Ureter (tissue), 1 donor: ENCODE measurements at regions not wholly inside any gene's neighbourhood (a gene's known extent, or its start where the extent isn't known, plus 50 kb on each side); places are given as distances from the start of the nearest gene placed in this dataset.

Experiments used
- DNase-seq: peaks from one replicate; pipeline ENCODE4 v3.0.0-alpha.2; 2020; ENCODE audit warnings: low spot score
- donor health status: DM: yes; HTN: yes; CAD: no.

DNA sequence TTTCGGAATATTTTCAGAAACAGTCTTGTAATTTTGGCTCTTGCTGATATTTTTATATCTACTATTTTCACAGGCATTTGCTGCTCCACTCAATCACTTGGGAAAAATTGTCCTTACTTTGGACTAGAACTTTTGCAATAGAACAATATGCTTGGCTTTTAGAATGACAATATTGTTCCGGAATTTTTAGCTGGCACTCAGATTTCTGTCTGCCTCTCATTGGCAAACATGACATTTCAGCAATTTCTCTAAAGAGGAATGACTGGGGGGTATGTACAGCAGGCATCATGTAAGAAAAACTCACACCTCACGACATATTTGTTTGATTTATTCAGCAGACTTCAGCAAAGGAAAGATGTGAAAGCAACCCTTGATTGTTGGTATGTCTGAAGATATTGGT, 243.6 kb upstream of the GPRIN3 start:
- no peak for DNase-seq

DNA sequence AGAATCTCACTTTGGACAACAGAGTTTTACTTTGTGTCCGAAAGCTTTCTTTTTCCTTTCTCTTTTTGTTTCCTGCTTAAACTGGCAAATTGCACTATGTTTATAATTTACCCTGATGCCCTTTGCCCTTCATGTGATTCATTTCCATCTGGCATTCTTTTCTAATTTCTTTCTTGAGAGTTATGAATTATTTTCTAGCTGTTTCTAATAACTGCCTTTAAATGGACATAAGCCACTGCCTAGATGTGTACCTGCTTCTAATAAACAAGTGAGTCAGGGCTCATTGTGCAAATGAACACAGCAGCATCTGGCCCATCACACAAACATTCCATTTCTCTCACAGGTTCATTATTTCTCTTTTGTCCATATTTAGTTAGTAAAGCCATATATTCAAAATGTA, 242.3 kb upstream of the GPRIN3 start:
- no peak for DNase-seq

GRCh38 chr4:89545315-89545714, 237.7 kb upstream of the GPRIN3 start:
- no peak for DNase-seq

DNA sequence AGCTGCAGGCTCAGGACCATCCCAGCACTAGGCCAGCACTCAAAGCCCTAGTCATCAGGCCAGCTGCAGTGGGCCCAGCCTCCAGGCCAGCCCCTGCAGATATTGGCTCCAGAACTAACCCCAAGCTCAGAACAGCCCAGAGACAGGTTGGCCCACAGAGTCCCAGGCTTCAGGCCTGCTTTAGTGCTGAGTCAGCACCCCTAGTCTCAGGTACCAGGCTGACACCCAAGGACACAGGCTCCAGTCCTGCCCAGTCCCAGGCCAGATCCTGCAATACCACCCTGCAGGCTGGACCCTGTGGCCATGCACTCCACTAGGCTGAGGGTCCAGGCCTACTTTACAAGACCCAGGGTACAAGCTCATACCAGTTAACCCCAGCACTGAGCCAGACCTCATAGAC, 234.4 kb upstream of the GPRIN3 start:
- no peak for DNase-seq

- no peak for DNase-seq
These were observed 232.5 kb upstream of the GPRIN3 start for GRCh38 chr4:89539797-89540711.

DNA sequence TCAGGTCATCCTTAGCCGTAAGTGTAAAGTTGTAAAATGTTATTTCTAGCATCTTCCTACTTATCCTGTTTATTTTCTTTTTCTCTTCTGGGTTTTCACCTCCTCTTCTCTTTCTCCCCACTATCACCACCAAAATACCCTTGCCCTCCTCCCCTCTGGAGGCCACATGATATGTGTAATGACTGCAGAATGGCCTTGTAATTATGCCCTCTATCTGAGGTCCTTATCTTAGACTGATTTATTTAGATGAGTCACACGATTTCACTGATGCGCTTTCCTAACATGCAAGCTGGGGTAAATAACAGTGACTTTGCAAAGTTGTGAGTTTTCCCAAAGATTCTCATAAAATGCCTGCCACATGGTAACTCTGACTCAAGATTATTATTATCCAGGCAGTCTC, 231.8 kb upstream of the GPRIN3 start:
- no peak for DNase-seq

GRCh38 chr4:89538886-89539285, 231.3 kb upstream of the GPRIN3 start:
- DNase-seq, result no peak

GRCh38 chr4:89538171-89538570, 230.6 kb upstream of the GPRIN3 start:
- DNase-seq, result no peak

DNA sequence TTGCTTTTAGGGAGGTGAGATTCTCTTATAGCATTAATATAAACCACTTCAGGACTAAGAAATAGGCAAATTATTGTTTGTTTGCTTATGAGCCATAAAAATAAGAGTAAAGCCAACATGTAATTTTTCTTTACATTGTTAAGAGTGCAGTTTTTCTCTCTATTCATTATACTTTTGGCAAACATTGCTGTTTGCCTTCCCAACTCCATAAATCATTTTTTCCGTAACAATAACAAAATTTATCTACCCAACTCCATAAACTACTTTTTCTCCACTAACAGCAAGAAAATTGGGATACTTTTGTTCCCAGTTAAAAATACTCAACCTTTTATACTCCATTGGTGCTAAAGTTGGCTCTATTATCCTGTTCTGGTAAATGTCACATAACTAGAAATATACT, 229.7 kb upstream of the GPRIN3 start:
- DNase-seq, result no peak

GRCh38 chr4:89535251-89535650, 227.7 kb upstream of the GPRIN3 start:
- DNase-seq, result no peak

DNA sequence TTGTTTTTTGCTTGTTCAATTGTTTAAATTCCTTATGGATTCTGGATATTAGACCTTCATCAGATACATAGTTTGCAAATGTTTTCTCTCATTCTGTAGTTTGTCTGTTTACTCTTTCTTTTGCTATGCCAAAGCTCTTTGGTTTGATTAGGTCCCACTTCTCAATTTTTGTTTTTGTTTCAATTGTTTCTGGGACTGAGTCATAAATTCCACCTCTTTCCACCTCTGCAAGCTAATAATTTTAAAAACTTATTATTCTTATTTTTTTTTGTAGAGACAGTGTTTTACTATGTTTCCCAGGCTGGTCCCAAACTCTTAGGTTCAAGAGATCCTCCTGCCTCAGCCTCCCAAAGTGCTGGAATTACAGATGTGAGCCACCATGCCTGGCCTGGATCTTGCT, 226.8 kb upstream of the GPRIN3 start:
- no peak for DNase-seq

GRCh38 chr4:89531932-89532640, 224.5 kb upstream of the GPRIN3 start:
- DNase-seq, result no peak

DNA sequence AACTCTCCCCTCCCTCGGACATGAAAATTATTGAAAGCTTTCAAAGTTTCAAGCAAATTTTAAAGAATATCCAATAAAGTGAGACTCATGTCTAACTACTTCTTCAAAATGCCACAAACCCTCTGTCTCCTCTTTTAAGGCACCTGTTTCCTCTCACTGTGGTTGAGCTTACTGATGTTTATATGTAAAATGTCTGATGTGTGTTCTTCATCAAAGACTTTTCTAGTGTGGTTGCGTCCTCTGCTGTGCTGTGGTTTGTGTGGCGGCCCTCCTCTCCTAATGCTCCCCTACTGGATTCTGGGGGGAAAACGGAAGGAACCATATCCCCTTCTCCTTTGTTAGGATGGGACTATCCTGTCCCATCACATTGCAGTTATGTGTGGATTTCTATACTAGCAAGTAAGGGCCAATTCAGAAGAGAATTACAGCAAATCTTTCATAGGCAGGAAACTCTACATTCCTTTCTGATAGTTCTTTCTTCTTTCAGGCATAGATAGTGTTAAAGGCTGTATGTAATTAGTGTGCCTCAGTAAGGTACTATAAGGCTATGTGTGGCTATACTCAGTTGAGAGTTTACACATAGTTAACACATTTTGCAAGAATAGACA, 221.0 kb upstream of the GPRIN3 start:
- DNase-seq, result no peak

DNA sequence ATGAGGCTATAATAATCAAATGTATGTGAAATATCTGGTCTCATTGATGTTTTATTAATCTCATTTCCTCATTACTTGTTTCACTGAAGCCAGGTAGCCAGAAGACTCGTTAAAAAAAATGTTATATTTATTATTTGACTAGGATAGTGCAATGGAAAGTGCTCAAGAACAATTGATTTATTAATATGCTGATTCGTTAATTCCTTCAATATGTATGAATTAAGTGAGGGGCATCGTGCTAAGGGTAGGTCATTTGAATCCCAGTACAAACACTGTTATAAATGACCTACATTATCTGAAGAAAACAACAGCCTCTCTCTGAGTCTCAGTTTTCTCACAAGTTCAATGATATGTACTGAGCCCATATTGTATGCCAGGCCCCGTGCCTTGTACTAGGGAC, 214.2 kb upstream of the GPRIN3 start:
- DNase-seq, result no peak

DNA sequence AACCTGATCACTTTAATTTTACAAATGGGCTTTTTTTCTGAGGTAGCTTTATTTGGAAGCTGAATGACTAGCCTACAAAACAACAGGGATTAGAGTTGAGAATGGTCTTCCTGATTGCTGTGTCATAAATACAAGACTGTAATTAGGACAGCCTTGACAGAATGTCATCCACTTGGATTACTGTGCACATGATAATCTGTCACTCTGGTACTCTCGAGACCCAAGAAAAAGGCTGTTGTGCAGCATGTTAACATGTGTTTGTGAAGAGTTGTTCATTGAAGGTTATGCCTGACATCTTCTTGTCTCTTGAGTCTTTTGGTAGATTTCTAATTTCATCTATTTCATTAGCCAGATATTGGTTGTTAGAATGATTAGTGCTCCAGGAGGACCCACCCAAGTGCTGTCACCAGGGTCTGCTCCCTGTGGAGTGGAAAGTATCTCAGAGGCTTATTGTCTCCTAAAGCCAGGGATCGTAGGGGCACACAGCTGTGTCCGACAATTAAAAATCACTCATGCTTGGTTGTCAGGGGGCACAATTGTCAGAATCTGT, 212.2 kb upstream of the GPRIN3 start:
- no peak for DNase-seq

DNA sequence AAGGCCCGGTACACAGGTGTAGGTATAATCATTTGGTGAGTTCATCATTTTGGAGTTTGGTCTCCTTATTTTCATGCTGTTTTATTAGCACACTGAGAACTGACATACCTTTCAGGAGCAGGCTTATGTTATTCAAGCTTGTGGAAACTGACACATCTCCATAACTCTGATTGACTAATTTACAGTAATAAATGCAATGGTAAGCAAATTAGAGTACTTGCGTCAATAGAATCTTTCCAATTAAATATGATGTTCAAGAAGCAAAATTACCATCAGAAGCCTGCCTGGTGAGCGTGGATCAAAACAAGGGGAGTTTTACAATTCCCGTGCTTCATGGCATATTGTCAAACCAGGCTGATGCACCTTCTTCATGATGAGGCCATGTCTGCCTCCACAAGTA, 210.7 kb upstream of the GPRIN3 start:
- DNase-seq, result no peak

DNA sequence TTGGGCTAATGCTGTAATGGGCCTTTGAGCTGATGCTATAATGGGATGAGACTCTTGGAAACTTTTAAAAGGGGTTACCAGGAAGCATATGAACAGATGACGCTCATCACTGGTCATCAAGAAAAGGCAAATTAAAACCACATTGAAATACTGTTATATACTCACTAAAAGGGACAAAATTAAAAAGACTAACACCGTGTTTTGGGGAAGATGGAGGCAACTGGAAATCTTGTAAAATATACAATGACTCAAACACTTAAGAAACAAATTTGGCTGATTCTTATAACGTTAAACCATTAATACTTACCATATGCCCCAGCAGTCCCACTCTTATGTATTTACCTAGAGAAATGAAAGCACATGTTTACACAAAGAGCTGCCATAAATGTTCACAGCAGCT, 207.2 kb upstream of the GPRIN3 start:
- no peak for DNase-seq

DNA sequence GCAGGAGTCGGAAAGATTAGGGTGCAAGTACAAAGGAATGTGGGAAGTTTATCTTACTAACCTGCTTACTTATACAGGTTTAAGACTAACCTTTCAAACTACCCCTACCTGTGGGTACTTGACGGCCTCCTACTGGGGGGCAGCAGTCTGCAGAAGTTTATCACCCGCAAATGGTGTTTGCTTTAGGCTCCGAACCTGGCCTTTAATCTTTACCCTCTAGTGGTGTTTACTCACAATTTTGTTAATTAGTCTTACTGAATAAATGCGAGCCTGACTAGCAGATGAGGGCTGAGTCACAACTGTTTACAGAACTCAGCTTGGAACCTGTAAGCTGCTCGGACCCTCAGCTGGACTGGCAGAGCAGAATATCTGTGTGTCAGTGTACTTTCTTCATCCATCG, 204.2 kb upstream of the GPRIN3 start:
- no peak for DNase-seq

DNA sequence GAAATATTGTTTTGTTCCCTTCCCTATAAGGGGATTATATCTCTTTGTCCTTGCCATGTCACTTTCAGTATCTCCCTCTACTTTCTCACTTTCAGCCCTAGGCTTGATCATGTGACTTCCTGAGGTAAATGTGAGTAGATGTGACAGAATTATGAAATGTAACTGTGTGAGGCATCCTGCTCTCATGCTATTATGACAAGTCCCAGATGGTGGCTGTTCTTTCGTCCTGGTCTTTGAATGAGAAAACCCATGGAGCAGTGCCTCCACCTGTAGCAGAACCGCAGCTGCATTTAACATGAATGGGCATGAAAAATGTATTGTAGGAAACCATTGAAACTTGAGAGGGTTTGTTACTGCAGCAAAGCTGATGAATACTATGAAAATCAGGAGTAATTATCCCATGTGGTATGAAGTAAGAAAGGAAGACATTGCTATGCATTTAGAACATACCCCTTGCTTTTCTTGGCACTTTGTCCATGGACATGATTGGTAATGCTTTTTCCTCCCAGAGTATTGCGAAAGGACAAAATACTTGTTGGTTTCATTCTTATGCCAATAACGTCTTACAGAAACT, 202.2 kb upstream of the GPRIN3 start:
- DNase-seq, result no peak

DNA sequence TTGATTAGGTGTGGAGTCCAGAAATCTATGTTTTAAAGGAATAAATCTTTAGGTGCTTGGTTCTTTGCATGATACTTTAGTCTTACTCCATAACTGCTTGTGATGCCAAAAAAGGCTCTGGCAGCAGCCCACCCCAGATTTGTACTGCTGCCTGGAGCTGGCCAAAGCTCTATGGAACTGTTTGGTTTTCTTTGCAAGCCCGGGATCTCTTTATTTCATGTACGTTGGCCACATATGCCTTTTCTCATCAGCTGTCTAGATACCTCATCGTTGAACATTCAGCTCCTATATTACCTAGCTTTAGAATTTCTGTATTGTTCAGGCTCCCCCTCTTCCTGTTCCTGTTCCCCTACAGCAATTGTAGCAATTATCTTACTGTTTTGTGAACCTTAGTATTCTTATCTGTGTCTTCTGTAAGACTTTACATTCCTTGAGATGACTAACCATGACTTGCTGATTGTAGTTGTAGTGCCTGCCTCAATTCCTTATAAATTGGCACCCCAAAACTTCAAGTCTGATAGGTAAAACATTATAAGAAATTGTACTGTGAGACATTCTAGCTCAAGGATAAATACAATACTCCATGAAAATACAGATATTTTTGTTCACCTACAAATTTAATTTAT, 199.4 kb upstream of the GPRIN3 start:
- DNase-seq, result no peak

DNA sequence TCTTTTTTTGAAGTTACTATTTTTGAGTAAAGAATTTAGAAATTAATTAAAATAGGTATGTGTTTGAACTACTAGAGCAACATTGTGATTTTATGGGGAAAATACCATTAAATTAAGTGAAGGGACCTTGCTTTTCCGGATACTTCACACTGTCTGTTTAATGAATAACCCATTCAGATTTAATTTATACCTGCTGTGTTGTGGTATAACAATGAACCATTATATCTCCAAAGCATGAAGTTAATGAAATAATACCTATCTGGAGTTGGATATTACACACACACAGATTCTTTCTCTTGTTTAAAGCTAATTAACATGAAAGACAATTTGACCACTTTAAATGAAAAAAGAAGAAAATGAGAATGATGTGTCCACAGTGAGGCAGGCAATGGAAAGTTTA, 195.0 kb upstream of the GPRIN3 start:
- no peak for DNase-seq
